ENCODE measurements at regions not wholly inside any gene's neighbourhood (a gene's known extent, or its start where the extent isn't known, plus 50 kb on each side); places are given as distances from the start of the nearest gene placed in this dataset.

DNA sequence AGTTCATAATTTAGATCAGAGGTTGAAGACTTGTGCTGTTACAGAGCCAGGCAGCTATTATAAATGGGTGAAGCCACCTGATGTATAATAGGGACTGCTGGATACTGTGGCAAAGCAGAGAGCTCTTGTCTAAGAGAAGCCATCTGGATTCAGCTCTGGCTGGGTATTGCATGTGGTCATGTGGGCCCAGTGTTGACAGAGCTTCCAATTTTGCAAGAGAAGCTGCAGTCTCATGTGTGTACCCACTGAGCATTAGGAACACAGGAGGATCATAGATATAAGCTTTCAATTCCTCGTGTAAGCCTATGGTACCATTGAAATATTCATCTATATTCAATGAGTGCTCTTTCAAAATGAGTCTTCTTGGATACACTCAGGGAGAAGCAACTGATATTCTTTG, 303.9 kb upstream of the SLCO3A1 start:
- TF ChIP-seq REST (IDR thresholded peaks at IDR 0.05; ENCODE audit: low read depth, low read length) (no peak), JUND (IDR thresholded peaks at IDR 0.05) (no peak), RCOR1 (IDR thresholded peaks at IDR 0.05; ENCODE audit: low read length) (no peak), MXI1 (IDR thresholded peaks at IDR 0.05; ENCODE audit: low read depth, low read length) (no peak), YY1 (IDR thresholded peaks at IDR 0.05; ENCODE audit: low read depth) (no peak), NFIC (IDR thresholded peaks at IDR 0.05; ENCODE audit: borderline replicate concordance) (no peak), GABPA (IDR thresholded peaks at IDR 0.05; ENCODE audit: low read depth) (no peak), POLR2AphosphoS5 (IDR thresholded peaks at IDR 0.05; ENCODE audit: low read depth, low read length) (no peak), TCF12 (IDR thresholded peaks at IDR 0.05) (no peak), EZH2phosphoT487 (IDR thresholded peaks at IDR 0.05; ENCODE audit: borderline replicate concordance, low read depth) (no peak)
- TF ChIP-seq, protein P1, sequence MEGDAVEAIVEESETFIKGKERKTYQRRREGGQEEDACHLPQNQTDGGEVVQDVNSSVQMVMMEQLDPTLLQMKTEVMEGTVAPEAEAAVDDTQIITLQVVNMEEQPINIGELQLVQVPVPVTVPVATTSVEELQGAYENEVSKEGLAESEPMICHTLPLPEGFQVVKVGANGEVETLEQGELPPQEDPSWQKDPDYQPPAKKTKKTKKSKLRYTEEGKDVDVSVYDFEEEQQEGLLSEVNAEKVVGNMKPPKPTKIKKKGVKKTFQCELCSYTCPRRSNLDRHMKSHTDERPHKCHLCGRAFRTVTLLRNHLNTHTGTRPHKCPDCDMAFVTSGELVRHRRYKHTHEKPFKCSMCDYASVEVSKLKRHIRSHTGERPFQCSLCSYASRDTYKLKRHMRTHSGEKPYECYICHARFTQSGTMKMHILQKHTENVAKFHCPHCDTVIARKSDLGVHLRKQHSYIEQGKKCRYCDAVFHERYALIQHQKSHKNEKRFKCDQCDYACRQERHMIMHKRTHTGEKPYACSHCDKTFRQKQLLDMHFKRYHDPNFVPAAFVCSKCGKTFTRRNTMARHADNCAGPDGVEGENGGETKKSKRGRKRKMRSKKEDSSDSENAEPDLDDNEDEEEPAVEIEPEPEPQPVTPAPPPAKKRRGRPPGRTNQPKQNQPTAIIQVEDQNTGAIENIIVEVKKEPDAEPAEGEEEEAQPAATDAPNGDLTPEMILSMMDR (IDR thresholded peaks at IDR 0.05): no peak
- TF ChIP-seq, protein P2, sequence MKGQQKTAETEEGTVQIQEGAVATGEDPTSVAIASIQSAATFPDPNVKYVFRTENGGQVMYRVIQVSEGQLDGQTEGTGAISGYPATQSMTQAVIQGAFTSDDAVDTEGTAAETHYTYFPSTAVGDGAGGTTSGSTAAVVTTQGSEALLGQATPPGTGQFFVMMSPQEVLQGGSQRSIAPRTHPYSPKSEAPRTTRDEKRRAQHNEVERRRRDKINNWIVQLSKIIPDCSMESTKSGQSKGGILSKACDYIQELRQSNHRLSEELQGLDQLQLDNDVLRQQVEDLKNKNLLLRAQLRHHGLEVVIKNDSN (IDR thresholded peaks at IDR 0.05; ENCODE audit: borderline replicate concordance, low read depth): no peak
